Endometrial microvascular endothelial cells (primary cell): ENCODE measurements at regions not wholly inside any gene's neighbourhood (a gene's known extent, or its start where the extent isn't known, plus 50 kb on each side); places are given as distances from the start of the nearest gene placed in this dataset.

Source experiments
- in situ Hi-C: cut with HindIII; loops from 2 replicates; pipeline ENCODE4 v1.10.0; 2017; ENCODE audit warnings: low sequenced_read_pairs, low pct_unique_long_range_greater_than_20kb; ENCODE audit errors: inconsistent ontology term

DNA sequence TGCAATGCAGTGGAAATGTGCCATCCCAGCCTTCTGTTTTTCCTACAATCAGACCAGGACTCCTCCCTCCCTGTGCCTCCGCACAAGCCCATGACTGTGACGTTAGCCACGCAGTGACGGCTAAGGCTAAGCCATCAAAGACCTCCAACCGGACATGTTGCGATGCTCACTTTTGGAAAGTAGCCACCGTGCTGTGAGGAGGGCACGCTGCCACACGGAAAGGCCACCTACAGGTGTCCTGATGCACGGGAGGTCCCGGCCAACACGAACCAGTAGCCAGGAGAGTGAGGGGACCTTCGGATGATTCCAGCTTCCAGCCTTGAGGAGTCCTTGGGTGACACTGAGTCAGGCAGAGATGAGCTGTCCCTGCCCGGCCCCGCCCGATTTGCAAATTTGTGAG is 53.9 kb downstream of the FOXL1 start:
- in situ Hi-C loops, result no loop called here

DNA sequence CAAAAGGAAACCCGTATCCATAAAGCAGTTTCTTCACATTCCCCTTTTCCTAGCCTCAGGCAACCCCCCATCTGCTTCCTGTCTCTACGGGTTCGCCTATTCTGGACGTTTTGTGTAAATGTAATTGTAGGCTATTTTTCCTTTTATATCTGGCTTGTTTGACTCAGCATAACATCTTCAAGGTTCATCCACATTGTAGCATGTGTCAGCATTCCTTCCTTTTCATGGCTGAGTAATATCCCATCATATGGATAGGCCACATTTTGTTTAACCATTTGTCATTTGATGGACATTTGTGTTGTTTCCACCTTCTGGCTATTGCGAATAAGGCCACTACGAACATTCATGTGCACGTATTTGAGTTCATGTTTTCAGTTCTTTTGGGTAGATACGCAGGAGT is 54.6 kb downstream of the FOXL1 start:
- in situ Hi-C loops, result no loop called here

DNA sequence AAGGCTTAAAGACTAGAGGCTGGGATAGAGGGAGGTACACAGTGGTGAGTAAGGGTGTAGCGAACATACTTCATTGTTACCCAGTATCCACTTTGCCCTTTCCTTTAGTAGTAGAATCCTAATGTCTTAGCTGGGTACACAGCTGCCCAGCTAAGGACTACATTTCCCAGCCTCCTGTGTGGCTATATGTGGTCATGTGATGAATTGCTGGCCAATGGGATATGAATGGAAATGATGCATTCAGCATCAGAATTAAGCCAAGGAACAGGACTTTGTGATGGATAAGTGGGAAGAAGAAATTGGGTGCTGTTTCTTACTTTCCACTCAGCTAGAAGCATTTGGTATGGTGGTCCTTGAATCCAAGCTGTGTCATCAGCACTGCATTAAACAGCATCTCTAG is 55.9 kb downstream of the FOXL1 start:
- in situ Hi-C loops, result no loop called here

DNA sequence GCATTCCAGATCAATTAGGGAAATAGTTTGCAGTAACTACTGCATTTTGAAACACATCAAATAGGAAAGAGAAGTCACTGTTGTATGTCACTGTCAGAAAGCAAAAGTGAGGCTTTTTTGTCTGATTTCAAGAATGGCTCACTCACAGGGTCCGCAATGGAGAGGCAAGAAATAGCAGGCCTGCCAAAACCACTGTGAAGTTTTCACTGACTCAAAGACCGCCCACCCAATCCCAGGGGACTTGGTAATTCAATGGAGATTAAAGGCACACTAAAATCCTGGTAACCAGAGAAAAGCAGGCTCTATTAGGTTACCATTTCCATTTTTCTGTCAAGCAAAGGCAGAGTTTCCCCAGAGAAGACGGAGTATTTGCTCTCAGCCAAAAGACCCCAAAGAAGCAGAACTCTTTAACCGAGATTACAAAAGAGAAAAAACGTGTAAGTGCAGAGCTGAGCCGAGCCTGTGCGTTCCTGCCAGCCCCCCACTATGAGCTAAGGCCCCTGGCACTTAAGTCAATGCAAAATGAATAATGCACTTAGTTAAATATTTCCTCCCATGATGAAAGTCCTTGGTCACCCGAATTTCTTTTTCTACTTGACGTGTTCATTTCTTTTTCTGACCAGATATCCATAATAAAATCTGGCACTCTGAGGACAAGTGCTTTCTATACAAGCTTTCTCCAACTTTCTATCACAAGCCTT is 57.0 kb downstream of the FOXL1 start:
- in situ Hi-C loops, result no loop called here

DNA sequence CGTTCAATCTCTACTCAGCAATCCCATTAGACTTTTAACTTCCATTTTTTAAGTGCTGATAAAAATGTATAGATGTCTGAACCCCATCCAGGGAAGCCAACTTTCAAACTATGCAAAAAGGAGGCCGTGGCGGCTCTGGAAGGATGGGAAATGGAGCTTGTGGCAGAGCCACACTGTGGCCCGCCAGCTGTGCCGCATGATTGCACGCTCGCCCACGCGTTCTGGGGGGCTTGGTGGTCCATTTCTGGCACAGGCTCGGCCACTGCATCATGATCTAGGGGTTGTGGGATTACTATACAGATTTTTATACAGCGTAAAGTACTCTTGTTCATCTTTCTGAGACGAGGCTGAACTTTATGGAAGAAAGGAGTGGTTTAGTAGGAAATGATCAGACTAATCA is 57.6 kb downstream of the FOXL1 start:
- in situ Hi-C loops, result no loop called here

DNA sequence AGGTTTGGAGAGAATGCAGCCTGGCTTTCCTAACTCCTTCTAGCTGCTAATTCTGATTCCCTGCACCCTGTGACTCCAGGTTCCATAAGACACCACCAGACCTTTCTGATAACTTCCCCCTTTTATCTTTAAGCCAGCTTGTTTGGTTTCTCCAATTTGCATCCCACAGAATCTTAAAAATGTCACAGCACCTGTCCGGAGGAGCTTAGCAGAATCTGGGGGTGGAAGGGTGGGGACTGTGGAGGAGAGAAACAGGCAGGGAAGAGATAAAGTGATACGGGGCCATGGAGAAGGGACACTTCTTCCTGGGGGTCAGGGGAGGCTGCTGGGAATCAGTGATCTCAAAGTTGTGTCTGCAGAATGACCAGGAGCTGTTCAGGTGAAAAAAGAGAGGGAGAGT is 59.4 kb downstream of the FOXL1 start:
- in situ Hi-C loops, result no loop called here

DNA sequence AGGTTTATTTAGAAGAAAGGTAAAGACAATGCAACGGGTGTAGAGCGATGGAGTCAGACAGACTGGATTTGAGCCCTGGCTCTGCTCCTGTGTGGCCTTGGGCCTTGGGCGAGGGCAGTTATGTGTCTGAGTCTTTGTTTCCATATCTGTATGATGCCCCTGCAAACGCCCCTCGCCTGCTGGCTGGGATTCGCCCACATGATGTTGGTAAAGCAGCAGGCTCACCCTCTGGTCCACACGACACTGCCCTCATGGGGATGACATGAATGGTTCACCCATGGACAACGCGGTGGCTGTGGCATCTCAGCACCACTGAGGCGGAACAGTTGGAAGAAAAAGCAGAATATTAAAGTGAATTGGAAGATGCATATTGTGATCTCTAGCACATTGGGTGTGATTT is 60.3 kb downstream of the FOXL1 start:
- in situ Hi-C loops, result no loop called here

DNA sequence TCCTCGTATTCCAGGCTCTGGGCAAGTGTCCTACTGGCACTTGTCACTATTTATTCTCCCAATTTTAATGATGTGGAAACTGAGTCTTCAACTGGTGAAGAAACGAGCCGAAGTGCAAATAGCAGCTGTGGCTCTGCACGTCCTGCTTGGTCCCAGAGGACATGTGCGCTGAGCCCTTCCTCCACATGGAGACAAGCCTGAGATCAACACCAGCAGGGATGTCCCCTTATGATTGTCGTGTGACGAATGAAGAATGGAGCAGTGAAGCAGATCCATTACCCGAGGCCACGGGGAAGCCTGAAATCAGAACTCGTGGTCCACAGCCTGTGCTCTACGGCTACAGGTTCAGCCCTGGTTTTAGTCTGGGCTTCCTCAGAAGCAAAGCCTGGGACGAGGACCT is 61.0 kb downstream of the FOXL1 start:
- in situ Hi-C loops, result no loop called here

DNA sequence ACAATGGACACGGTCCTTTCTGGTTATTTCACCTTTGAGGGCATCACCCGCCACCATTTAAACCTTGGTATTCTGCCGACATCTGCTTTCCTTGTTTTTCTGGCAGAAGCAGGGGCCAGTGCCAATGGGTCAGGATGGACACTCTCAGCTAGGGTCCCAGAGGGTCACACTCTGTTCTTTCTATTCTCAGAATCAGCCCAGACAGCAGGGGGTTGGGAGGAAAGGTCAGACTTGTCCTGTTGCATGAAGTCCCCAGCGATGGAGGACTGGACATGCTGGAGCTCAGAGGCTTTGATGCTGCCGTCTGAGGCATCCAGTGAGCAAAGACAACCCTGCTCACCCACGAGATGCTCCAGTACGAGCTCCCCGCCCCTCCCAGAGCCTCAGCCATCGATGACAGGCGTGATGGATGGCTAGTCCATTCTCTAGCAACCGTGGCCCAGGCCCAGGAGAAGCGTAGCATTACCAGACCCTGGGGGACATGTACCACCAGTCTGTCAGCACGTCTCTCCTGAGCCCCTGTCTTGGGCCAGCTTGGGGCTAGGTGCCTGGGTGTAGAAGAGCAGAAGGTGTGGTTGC is 62.0 kb downstream of the FOXL1 start:
- in situ Hi-C loops, result no loop called here

DNA sequence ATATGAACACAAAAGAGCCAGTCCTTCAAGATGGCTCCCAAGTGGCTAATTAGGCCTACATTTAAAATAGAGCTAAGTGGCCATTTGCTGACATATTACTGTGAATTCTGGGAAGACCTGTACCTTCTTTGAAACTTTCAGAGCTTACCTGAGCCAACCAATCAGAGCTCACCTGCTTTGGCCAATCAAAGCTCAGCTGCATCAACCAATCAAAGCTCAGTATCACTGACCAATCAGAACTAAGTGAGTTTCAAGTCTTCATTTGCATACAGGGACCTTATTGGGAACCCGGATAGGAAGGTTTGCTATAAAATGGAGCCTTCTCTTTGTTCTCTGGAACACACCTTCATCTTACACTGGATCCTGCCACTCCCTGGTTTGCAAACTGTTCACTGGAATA is 63.7 kb downstream of the FOXL1 start:
- in situ Hi-C loops, result no loop called here

DNA sequence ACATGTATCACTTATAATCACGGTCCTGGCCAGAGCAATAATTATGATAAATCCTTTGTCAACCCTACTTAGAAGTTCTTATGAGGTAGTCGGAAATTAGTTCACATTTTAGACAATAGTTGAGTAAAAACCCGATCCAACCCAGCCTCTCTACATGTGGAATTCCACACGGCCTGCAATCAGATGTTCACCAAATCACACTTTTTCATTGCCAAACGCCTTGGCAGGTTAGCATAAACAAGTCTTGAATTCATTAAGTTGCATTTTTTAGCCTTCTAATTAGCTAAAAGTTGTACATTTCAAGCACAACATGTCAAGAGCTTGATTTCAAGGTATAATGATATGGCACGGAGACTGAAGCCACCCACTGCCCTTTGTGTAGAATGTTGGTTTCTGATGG is 65.3 kb downstream of the FOXL1 start:
- in situ Hi-C loops, result no loop called here

DNA sequence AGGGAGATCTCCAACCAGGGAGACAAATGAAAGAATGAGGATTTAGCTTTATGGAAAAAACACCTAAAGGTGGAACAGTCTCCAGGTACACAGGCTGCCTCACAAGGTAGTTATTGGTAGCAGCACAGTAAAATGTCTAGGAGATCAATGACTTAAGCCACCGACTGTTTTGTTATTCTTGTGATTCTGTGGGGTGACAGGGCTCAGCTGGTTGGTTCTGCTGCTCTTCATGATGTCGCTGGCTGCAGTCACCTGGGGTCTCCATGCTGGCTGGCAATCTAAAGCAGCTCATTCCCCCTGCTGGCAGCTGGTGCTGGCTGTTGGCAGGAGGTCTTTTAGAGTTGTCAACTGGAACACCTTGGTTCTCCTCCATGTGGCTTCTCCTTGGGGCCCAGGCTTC is 69.2 kb downstream of the FOXL1 start:
- in situ Hi-C loops, result no loop called here

DNA sequence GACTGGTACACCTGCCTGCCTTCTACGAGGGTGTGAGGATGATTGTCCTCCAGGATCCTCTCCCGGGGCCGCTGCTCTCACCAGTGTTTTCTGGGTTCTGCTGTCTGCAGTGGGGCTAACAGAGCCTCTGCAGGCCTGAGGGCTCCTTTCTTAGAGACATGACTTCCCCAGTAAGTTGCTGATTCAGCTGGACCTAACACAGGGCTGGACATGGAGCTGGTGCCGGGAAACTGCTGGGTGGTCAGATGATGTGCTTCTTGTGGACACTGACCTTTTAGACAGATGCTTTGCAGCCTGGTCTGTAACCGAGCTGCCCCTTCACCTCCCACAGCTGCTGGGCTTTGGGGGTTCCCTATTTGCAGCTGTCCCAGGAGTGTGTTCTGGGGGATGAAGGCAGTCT is 71.5 kb downstream of the FOXL1 start:
- in situ Hi-C loops, result no loop called here

DNA sequence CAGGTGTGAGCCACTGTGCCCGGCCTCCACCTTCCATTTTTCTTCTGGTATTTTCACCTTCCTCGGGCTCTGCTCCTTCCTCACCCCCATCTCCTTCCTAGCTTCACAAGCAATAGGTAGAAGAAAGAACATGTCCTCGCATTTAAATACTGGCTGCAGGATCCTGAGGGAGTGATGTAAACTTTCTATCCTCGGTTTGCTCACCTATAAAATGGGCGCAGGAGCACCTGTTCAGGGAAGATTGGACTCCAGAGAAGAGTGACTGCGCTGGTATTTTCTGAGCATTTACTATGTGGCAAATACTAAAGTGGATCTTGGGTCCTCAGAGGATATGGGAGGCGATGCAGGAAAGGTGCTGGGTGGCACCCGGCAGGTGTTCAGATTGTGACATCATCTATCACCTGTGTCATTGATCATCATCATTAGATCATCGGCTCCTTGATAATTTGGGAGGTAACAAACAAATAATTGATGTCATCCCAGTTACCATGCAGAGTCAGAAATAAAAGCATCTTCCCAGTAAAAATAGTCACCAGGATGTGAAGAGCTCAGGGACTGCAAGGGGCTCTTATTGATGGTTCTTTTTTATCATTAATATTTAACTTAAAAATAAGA is 72.8 kb downstream of the FOXL1 start:
- in situ Hi-C loops, result no loop called here

DNA sequence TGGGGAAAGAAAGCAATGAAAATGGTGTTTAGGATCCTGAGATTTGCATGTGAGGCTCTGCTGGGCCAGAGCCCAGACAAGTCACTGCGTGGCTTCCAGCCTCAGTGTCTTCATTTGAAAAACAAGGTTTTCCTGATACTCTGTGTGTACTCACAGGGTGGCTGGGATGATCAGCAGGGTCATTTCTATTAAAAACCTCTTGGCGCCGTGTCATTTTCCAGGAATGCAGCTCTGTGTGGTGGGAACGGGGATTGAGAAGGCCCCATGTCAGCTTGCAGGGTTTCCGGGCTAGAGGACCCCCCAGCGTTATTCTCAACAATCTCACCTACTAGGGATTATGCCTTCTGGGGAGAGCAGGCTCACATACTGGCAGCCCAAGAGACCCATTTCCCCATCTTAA is 73.5 kb downstream of the FOXL1 start:
- in situ Hi-C loops, result no loop called here

DNA sequence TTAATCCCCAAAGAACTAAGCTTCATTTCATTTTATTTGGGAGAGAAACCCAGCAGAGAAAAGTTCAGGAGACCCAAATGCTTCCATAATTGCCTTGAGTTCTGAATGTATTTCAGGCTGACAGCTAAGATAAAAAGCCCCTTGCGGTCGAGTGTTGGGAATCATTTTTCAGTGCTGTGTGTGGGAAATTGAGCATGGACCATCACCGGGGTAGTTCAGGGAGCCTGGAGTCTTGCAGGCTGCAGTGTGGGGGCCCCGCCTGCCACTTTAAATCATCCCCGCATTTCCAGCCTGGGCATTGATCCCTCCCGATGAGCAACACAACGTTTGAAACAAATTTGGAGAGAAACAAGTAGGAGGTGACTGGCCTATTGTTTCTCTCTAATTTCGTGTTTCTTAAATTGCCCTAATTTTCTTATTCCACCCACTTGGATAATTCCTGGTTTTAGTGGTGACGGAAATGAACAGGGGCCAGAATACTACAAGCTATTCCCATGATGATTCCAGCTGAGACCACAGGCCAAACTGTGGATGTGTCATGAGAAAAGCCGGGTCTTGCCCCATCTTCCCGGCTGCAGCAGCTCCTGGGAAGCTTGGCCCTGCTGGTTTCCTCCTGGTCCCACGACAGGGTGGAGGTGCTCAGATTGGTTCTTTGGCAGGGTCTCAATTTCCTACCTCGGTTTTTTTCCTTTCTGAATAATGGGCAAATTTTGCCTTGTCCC is 75.1 kb downstream of the FOXL1 start:
- in situ Hi-C loops, result no loop called here

DNA sequence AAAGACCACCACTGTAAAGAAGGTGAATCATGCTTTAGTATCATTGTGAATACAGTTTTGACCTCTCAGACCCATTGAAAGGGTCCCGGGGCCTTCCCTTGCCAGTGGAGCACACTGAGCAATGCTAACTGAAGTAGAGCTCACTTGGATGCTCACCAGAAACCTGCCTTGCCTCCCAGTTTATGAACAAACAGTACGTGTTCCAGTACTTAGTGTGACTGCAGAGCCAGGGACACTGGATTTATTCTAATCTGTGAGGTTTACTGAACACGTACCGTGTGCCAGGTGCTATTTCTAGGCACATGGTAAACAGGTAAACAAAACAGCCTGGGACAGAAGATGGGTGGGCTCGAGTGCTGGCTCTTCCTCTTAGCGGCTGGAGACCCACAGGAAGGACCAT is 79.6 kb downstream of the FOXL1 start:
- in situ Hi-C loops, result no loop called here

DNA sequence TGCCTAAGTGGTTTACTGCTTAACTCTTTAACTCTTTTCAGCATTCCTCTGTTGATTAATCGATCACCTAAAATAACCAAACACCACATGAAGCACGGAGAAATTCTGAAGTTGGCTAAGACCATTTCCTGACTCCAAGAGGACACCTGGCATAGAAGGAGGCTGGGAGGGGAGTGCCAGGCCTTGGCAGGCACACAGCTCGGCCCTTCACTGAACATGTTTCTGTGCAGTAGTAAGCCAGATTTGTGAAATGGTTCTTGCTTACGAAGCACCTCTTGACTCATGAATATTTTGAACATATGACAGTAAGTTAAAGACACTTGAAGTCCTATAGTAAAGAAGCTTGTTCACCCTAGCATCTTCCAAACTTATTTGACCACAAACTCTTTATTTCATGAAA is 82.3 kb downstream of the FOXL1 start:
- in situ Hi-C loops, result no loop called here

DNA sequence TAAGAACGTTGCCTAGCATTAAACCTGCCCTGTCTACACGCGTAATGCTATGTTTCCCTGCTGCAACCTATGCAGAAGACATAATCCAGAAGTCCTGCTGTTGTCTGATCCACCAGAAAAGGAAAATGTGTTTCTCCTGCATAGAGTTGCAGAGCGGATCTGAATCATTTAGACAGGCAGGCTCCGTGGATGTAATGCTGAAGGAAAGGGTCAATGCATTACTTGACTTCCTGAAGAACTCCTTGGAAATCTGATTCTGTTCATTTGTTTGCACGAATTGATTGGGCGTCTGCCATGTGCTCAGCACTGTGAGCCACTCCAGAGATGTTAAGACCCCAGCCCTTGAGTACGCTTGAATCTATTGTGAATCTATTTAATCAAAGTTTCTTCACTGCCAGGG is 83.4 kb downstream of the FOXL1 start:
- in situ Hi-C loops, result no loop called here

DNA sequence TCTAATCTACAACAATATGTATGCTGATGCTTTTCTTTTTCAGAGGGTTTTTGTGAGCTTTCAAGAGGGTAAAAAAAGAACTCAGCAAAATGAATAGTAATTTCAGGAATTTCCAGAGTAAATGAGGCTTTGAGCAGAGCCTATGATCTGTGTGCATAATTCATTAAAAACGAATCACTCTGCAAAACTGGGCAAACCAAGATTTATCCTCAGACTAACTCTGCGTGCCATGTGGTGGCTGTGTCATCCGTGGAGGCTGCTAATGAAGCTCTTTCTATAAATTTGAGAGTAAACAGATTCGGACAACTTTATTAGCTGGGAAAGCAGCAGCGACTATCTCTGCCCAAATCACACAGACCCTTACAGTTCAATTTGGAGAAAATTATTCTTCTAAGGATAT is 83.8 kb downstream of the FOXL1 start:
- in situ Hi-C loops, result no loop called here
